ENCODE measurements at regions not wholly inside any gene's neighbourhood (a gene's known extent, or its start where the extent isn't known, plus 50 kb on each side); places are given as distances from the start of the nearest gene placed in this dataset.

DNA sequence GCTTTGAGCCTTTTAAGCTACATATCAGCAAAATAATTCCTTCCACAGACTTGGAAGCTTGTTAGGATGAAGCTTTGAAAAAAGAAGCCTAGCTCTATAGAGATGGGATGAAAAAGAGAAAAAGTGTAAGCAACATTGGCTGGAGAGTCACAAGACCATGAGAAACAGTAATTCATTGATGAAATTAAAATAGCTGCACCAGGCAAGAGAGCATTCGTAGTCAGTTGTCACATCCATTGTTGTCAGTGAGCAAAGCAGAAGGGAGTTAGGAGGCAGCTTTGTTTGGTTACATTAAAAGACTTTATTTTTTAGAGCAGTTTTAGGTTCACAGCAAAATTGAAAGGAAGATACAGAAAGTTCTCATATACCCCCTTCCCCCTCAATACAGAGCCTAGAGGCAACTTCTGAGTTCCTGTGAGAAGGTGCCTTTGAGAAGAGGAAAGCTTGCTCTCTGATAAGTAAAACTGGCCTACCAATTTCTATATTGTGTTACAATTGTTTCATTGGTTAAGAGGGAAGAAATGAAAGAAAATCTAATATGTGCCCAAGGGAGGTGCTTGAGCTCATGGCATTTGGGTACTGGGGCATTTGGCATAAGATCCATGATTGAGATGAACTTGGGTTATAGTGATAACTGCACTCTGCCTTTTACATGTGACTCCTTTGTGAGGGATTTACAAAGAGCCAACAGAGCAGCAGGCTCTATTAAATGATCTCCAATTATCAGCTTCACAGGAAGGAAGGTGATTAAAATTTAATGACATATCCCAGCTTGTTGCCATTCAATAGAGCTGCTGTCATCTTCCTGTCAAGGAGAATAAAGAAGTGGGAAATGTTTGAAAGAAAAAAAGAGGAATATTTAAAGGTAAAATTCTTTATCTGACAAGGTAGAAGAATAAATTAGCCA is 361.3 kb upstream of the TMTC1 start:
- FAIRE-seq: no peak

DNA sequence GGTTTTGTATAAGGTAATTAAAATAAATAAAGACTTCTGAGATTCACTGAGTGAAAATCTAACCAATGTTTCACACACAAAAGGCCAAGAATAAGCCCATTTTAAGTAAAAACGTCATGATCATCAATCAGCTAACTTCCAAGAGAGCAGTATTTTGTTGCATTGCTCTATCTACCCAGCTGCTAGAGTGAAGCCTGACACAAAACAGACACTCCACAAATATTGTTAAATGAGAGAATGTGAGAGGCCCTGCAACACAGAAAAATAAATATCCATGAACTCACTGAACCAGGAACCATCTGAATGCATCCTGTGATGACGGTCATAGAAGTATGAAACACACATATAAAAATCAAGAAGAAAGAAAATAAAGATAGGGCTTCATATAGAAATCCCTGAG is 358.6 kb upstream of the TMTC1 start:
- no peak for FAIRE-seq

DNA sequence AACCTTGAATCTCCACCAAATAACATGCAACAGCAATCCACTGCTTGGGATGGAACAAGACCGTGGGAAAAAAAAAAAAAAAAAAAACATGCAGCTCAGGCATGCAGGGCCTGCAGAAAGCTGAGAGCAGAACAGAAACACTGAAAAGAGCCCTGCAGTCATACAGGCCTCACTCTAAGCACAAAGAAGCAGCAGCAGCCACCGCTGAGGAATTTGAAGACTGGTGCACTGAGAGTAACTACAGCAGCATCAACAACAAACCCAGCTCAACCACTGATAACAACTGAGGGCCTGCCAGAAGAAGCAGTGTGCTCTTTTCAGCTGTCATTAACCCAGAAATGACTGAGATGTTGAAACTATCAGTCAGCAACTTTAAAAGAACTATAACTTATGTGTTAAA is 354.7 kb upstream of the TMTC1 start:
- no peak for FAIRE-seq

DNA sequence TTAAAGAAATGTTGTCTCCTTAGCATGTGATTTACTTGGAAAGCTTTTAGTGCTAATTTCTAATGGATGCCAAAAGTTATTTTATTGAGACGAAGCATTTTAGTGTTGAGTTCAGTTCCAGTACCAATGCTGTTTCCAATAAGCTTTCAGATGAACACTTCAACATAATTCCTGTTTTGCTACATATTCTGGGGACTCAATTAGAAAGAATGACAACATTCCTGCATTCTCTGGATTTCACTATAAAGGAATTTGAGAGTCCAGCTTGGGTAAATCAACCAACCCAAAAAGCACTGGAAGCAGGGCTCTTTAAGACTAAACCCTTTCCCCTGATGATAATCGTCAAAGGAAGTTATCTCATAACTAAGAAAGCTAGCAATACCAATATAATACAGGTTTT is 353.0 kb upstream of the TMTC1 start:
- FAIRE-seq: no peak

DNA sequence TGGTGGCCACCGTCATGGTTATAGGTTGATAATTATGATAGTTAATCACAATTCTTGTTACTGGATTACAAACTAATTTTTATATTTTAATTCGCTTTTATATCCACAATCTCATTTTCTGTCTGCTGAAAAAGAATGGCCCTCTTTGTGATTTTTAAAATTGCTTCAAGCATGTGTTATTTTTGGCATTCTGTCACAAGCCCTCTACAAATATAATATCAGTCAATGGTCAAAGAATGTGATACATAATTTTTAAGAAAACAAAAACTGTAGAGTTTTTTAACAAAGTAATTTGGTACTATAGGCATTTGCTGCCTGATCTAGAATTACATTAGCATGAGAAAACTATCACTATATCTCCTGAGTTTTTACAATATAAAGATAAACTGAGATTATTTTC is 352.0 kb upstream of the TMTC1 start:
- no peak for FAIRE-seq

DNA sequence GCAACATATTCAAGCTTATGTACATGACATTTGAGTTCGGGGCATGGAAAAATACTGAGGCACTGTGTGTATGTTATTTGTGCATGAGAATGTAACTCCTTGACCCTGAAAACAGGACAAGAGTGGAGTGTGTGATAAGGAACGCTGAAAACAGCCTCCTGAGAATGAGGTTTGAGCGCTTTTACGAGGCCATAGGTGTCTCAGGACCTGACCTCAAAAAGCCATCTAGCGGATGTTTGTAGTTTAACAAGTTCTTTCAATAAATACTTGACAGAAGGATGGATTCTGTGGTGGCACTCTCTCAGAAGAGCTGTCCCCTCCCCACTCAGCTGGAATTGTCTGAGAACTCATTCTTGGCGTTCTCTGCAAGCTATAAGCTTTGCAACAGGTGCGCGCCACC is 350.5 kb upstream of the TMTC1 start:
- FAIRE-seq: no peak

DNA sequence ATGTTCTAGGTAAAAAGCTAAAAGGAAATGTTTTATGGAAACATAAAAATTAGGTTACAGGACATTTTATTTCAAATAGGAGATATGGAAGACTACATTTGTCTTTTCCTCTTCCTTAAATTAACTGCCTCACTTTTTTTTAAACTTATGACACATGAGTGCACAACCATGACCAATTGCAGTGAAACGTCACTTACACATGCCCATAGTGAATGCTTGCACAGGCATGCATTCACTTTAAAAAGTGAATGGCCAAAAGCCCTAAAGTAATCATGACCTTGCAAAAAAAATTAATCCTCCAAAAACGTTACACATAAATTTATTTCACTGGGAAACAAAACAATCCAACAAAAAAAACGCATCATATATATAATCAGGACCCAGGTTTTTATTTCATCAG is 343.2 kb upstream of the TMTC1 start:
- no peak for FAIRE-seq

DNA sequence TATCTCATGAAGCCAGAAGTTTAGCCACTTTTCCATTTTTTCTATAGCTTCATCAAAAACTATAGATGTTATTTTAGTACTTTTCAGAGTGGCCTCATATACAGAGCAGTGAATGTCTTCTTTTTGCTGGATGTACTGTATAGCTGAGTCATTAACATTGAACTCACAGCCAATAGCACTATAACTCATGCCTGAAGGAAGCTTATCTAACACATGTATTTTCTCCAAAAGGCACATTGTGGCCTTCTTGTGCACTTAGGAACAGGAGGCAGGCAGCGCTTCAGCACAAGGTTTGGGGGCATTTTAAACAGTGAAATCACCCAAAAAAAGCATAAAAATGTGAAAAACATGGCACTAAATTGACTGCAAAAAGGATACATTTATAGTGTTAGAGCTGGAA is 336.8 kb upstream of the TMTC1 start:
- no peak for FAIRE-seq

DNA sequence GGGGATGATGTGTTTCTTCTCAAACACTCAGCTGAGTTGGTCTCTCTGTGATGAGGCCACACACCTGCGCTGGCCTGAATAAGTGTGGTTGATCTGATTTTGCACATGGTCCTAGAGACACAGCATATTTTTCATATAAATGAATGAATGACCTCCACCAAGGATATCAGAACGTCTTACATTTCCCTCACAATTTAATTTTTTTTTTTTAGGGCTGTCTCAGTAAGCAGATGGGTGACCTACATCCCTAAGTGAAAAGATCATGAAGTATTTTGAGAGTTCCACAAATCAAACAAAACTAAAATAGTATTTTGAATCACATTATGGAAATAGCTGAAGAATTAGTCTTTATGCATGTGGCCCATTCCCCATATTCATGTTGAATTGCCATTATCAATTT is 333.7 kb upstream of the TMTC1 start:
- FAIRE-seq: no peak

DNA sequence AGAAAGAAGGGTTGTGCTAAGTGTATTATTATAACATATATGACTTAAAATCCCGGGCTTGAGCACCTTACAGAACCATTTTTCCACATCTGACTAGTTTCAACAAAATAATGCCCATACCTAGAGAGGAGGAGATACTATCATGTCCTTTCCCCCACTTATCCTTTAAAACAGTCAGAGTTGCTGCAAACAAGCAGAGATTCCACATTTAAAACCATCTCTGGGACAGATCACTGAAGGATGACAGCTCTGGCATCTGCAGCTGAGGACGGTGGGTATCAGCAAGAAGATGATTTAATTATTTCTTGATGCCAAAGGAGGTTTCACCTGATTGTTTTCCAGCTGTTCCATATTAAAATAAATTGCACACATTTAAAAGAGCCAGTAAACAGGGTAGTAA is 328.0 kb upstream of the TMTC1 start:
- FAIRE-seq: no peak

DNA sequence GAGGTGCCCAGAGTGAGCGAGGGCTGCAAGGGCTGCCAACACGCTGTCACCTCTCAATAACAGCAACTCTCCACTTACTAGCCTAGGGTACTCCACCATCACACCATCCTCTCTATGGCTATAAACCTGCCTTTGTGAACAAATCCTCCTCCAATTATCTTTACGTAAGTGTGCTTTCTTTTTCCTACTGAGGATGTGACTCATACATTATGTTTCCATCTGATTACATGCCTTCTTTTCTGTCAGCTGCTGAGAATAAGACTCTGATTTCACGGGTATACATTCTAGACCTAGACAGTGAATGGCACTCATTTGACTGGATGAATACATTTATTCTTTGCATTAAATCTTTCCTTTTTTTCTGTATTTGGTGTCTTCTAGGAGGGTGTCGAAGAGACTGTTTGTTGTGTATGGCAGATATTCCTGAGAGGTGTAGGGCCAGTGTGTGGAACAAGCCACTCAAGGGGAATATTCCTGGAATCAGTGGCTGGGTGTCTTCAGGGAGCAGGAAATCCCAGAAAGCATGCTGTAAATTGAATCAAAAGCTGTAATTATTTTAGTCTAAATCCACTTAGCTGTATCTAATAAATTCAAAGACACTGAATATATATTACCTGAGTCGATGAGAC is 327.3 kb upstream of the TMTC1 start:
- no peak for FAIRE-seq

DNA sequence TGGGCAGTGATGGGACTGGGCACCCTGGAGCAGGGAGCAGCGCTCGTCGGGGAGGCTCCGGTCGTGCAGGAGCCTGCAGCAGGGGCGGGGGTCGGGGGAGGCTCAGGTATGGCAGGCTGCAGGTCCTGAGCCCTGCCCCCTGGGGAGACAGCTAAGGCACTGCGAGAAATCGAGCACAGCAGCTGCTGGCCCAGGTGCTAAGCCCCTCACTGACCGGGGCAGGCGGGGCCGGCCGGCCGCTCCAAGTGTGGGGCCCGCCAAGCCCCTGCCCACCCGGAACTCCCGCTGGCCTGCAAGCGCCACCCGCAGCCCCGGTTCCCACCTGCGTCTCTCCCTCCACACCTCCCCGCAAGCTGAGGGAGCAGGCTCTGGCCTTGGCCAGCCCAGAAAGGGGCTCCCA is 326.8 kb upstream of the TMTC1 start:
- FAIRE-seq: no peak

DNA sequence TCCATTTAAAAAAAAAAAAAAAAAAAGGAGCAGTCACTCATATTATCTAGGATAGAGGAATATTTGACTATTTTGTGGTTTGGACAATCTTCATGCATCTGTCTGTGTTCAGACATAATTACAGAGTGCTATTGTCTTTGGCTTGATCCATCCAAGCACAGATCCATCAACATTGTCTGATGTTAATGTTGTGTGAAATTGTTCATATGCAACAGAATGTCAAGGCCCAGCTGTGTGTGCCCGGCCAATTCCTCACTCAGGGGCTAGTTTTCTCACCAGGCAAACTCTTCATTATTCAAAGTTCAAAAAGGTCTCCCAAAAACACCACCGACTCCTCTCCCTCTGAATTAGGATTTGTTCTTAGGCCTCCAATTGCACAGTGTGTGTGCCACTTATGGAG is 324.9 kb upstream of the TMTC1 start:
- no peak for FAIRE-seq

DNA sequence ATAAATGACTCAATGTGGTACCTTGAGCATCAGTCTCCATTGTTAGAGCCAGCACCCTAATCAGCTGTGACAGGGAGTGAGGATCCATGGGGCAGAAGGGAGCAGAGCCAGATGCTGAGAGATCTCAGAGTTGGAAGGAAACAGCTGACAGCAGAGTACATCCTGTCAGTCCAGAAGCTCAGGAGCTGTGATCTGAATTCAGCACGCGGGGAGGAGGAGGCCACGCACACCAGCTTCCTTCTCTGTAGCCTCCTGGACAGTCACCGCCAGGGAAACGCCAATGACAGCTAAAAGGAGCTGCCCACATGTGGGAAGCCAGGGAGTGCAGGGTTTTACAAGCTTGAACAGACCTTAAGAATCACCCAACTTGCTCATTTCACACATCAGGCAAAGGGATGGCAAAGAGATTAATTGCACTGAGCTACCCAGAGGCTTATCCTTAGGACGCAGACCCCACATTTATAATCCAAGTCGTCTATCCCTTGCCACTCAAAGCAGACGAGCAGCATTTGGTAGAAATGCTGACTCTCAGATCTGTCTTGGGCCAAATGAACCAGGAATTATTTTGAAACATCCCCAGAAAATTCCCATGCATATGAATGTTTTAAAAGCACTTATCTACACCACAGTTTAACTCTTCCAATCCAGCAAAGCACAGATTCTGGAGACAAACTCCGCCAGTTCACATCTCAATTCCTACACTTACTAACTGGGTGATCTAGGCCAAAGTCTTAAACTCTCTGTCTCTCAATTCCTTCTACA is 322.6 kb upstream of the TMTC1 start:
- FAIRE-seq: no peak

DNA sequence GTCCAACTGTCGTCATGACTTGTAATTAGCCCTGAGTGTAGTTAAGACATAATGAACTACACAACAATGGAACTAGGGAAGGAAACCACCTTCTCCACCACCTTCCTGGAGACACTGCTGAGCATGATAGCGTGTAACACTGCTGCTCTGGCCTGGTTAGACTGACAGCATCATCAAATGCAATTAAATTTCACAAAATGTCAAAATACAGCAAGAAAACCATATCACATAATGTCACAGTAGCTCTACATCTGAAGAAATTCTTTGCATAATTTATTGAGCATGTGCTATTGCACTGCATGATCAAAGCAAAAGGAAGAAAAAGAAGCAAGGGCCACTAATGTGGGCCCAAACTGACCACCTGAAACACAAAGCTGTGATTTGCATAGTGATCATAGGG is 321.8 kb upstream of the TMTC1 start:
- FAIRE-seq: no peak

DNA sequence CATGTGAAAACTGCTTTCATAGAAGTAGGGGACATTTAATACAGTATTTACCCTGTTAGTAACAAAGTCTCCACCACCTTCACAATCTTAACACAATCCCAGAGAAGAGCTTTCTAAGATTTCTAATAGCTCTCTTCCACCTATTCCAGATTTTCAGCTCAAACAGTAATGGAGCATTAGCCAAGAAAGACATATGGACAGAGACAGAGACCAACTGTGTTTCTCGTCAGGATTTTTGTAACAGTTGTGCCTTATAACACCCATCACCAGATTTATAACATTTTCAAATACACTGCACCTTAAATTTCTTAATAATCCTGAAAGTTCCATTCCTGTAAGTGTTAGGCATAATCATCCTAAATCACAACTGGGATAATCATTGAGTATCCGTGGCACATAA is 321.2 kb upstream of the TMTC1 start:
- FAIRE-seq: no peak

DNA sequence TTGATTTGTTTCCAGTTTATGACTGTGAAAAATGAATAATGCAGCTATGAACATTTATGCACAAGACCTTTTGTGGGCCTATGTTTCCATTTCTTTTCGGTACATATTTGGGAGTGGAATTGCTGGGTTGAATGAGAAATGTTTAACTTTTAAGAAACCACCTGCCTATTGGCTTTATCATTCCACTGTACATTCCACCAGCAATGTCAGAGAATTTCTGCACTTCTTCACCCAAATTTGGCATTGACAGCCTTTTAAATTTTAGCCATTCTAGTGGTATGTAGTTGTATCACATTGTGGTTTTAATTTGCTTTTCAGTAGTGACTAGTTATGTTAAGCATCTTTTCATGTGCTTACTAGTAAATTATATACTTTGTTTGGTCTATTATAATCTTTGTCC is 317.0 kb upstream of the TMTC1 start:
- FAIRE-seq: no peak

DNA sequence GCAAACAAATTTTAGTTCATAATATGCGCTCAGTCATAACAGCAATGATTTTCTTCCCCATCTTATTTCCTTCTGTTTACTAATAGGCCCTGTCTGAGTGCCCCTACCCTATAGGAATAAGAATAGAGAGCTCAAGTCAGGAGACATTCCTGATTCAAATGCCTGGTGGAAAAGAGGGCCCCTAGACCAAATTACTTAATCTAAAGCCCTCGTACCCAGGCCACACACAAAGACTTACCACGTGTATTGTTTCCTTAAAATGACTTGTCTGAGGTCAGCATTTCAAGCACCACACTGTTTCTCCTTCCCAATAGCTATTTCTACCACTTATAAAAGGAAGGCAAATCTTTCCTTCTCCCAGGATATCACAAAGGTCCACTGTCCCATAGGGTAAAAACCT is 314.9 kb upstream of the TMTC1 start:
- FAIRE-seq: no peak

DNA sequence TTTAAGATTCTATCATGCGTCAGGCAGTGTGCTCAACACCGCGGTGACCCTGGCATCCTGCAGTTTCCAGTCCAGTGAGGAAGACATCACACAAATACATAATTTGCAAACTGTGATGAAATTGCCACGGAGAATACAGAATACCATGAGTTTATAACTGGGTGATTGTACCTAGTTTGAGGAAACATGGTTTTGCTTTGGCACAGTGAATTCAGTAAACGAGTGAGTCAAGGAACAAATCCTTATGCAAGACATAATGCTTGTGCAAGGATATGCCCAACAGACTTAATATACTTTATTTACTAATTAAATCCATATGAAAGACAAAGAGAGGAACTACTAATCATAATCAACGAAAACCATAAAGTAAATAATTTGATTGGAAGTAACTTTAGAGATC is 311.8 kb upstream of the TMTC1 start:
- no peak for FAIRE-seq

DNA sequence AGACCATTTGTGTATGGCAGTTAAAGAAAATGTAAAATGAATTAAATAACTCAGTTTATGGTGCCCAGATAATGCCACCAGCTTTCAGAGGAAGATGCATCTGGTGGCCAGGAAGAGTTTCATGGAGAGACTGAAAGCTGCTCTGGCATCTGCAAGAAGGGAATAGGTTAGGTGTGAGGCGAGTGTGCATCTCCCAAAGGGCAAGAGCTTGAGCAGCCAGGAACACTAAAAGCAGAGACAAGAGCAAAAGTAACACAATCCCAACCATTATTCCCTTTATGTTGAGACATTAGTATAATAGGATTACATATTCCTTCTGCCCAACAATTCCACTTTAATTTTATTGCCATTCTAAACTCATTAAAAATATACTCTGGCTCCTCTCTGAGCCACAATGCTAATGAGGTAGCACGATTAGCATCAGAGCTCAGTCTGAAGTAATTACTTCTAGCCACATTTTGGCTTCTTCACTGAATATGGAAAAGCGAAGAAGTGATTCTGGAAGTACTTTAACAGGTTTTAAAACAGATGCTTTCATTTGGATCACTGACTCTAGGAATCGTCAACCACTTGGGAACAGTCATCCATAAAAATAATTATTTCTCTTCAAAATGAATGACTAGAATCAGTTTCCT is 309.4 kb upstream of the TMTC1 start:
- no peak for FAIRE-seq

DNA sequence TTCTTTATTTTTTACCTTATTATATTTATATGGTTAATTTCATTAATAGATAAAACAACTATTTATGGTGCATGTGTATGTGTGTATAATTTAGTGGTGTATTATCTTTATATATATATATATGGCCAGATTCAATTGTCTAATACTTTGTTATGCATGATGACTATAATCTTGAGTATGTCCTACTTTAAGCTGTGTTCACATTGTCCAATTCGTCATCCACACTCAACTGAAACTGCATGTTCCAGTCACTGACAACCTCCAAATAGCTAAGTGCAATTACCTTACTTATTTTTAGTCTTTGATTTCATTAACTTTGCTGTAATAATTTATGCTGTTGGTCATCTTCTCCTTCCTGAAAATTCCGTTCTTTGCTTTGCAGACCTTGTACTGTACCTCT is 306.5 kb upstream of the TMTC1 start:
- FAIRE-seq: no peak

DNA sequence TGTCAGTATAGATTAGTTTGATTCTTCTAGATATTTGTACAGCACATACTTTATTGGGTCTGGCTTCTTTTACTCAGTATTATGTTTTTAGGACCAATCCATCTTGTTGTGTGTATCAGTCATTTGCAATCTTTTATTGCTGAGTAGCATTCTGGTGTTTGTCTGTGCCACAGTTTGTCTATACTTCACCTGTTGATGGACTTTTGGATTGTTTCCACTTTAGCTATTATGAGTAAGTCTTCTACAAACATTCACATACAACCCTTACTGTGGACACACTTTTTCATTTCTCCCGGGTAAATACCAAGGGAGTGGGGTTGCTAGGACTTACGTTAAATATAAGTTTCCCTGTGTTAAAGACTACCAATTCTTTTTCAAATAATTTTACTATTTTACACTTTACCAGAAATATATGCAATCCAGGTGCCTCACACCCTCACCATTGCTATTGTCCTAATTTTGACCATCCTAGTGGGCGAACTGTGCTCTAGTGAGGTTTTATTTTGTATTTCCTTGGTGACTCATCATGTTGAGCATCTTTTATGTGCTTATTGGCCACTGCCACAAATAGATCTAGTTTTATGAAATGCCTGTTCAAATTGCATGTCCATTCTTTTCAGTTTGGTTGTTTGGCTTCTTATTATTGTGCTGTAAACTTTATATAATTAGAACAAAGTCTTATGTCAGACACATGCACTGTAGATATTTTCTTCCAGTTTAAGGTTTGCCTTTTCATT is 304.7 kb upstream of the TMTC1 start:
- FAIRE-seq: no peak

DNA sequence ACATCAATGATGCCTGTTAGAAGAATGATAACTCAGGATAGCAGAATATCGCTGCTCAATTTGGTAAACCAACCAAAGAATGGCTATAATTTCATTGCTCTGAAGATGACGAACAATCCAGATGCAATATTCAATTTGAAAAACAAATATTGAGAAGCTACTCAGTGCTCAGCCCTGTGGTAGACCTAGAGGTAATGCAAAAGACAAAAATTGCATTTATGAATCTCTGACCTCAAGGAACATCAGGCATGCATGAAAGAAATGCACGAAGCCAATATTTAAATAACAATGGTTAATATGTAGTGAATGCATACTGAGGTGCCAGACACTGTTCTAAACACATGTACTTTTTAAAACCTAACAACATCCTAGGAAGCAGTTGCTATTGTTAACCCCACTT is 298.6 kb upstream of the TMTC1 start:
- FAIRE-seq: no peak
